ENCODE measurements at regions not wholly inside any gene's neighbourhood (a gene's known extent, or its start where the extent isn't known, plus 50 kb on each side); places are given as distances from the start of the nearest gene placed in this dataset.
"Not testable (repeated sequence)": the region's sequence is repeated elsewhere in the genome, so short reads cannot be mapped to it uniquely, and the experiment has no call there.

DNA sequence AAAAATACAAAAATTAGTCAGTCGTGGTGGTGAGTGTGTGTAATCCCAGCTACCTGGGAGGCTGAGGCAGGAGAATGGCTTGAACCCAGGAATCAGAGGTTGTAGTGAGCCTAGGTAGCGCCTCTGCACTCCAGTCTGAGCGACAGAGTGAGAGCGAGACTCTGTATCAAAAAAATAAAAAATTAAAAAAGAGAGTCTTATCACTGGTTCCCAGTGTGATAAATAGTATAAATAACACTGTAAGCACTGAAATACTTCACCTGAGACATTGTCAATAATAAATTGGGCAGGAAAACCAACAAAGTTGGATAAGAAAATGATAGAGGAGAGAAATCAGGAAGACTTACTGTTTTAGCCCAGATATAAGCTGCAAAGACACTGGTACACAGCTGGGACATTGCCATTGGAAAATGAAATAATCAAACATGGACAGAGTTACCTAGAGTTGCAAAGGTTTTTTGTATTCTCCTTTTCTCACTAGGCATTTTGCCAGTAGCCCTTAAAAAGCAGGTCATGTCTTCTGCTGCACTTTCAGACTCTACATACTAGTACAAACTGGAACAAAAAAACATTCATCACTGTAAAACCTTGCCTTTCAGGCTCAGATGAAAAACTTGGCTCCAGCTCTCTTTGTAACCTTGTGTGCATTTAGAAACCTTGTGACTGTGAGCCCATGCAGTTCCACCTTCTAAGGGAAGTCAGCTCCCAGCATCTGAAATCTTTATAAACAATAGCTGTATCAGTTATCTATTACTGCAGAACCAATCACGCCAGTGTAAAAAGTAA, 55.0 kb upstream of the PPP1R2C start:
- 28 to 39% methylated on average over 5 of the region's 5 CpGs for WGBS, 2 donors
- no peak for DNase-seq
- H3K4me3 ChIP-seq: no peak overlapping the region
- TF ChIP-seq, protein P1, sequence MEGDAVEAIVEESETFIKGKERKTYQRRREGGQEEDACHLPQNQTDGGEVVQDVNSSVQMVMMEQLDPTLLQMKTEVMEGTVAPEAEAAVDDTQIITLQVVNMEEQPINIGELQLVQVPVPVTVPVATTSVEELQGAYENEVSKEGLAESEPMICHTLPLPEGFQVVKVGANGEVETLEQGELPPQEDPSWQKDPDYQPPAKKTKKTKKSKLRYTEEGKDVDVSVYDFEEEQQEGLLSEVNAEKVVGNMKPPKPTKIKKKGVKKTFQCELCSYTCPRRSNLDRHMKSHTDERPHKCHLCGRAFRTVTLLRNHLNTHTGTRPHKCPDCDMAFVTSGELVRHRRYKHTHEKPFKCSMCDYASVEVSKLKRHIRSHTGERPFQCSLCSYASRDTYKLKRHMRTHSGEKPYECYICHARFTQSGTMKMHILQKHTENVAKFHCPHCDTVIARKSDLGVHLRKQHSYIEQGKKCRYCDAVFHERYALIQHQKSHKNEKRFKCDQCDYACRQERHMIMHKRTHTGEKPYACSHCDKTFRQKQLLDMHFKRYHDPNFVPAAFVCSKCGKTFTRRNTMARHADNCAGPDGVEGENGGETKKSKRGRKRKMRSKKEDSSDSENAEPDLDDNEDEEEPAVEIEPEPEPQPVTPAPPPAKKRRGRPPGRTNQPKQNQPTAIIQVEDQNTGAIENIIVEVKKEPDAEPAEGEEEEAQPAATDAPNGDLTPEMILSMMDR (IDR thresholded peaks at IDR 0.05): no peak
- ATAC-seq: peak; percentile 55 to 84 (median 74)
- H3K27ac ChIP-seq: peak overlapping the region in 3 of 4 donors; percentile 4 to 52 (median 24)
- no peaks in the 10 kb centered on the region for H3K27me3 ChIP-seq
- peaks cover 0 to 3% (median 0%) of the 10 kb centered on the region in 3 donors for H3K4me1 ChIP-seq
- H3K36me3 ChIP-seq: no peaks in the 10 kb centered on the region
- peak; percentile 56 for FAIRE-seq
- intact Hi-C loops (cut with DNase I): no loop called here
- no peaks in the 10 kb centered on the region for H3K9me3 ChIP-seq

DNA sequence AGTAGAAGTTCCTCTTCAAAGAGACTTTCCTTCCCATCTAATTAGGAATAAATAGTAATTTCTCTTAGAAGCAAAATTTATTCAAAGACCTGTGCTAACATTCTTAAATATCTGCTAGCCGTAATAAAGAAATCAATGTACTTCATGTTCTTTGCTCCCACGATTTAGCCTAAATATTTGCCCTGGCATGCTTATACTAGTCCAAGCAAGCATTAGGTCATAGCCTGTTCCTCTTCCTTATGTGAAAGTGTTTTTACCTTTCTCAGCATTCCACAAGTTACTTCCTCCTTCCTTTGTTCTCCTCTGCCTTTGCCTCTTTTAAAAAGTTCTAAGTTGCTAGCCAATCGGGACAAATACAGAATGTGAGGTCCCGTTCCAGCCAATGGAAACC, 55.6 kb upstream of the PPP1R2C start:
- H3K4me3 ChIP-seq; H3K9me3 ChIP-seq; H3K27me3 ChIP-seq; FAIRE-seq; H3K36me3 ChIP-seq; H3K4me1 ChIP-seq; intact Hi-C loops (cut with DNase I); DNase-seq: not testable (repeated sequence)
- ATAC-seq: peak in 3 of 4 donors; percentile 35 to 53 (median 48)
- H3K27ac ChIP-seq: peak overlapping the region in 2 of 4 donors; percentile 2 to 24
- 38 to 40% methylated on average over 4 of the region's 4 CpGs for WGBS, 2 donors

DNA sequence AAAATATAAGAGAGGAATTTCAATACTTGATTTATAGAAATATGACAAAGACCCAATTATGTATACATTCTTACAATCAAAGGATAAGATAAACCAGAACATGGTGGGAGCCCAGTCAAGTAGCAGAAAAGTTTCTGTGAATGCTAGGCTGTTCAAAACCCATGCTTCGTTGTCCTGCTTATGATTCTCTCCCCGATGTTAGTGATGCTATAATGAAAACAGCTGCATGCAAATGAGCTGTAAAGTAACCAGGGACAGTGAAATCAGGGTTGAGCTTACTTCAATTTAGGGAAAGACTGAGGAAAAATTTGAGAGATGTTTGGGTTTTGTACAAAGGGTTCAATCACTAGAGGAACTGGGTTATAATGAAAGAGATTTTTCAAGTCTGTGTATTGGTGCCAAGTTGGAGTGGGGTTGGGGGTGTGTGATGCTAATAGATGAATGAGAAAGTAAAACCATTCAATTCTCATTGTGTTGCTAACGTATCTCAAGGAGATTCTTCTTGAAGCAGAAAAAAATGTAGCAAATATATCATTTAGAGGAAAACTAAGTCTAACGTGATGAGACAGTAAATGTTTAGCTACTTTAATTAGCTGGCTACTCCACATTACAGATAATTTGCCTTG, 59.3 kb upstream of the PPP1R2C start:
- ATAC-seq (no peak), FAIRE-seq (no peak), DNase-seq (no peak)
- Histone ChIP-seq H3K27me3 (no peaks in the 10 kb centered on the region), H3K9me3 (no peaks in the 10 kb centered on the region), H3K27ac (no peak overlapping the region), H3K36me3 (no peaks in the 10 kb centered on the region), H3K4me1 (peaks cover 0 to 3% (median 0%) of the 10 kb centered on the region in 3 donors), H3K4me3 (no peak overlapping the region)
- TF ChIP-seq, protein P1 (IDR thresholded peaks at IDR 0.05): no peak
- WGBS, 2 donors: 47 to 78% methylated on average over 4 of the region's 4 CpGs
- intact Hi-C loops (cut with DNase I): no loop called here

DNA sequence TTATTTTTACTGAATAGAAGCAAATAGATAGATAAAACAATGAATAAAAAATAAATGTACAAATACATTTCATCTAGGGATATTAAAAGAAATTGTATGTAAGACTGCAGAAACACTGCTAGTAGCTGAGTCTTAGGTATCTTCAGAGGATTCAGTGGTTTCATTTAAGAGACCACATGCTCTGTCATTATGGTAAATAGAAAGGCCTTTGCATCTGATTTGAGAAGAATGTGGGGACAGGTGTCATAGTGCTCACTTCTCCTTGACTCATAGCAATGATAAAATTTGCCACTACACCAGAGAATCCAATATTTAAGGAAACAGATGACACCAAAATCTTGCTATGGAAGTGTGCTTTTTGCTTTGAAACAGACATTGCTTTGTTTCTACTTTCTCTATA, 59.8 kb upstream of the PPP1R2C start:
- TF ChIP-seq, protein P1 (IDR thresholded peaks at IDR 0.05): no peak
- no peak for DNase-seq
- intact Hi-C loops (cut with DNase I): no loop called here
- H3K27me3 ChIP-seq: no peaks in the 10 kb centered on the region
- no peaks in the 10 kb centered on the region for H3K9me3 ChIP-seq
- H3K4me1 ChIP-seq: peaks cover 0 to 2% (median 0%) of the 10 kb centered on the region in 3 donors
- H3K4me3 ChIP-seq: no peak overlapping the region
- ATAC-seq: no peak
- H3K36me3 ChIP-seq: no peaks in the 10 kb centered on the region
- FAIRE-seq: no peak
- H3K27ac ChIP-seq: no peak overlapping the region

DNA sequence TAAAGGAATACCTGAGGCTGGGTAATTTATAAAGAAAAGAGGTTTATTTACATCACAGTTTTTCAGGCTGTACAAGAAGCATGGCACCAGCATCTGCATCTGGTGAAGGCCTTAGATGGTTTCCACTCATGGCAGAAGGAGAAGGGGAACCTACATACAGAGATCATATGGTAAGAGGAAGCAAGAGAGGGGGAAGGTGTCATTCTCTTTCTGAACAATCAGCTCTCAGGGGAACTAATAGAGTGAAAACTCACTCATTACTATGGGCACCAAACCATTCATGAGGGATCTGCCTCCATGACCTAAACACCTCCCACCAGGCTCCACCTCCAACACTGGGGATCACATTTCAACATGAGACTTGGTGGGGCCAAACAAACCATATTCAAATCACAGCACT, 61.7 kb upstream of the PPP1R2C start:
- intact Hi-C loops (cut with DNase I): no loop called here
- no peak overlapping the region for H3K4me3 ChIP-seq
- FAIRE-seq (no peak), ATAC-seq (no peak), DNase-seq (no peak)
- H3K27me3 ChIP-seq: peaks cover 0 to under 1% (median 0%) of the 10 kb centered on the region in 4 donors
- TF ChIP-seq, protein P1 (IDR thresholded peaks at IDR 0.05): no peak
- no peaks in the 10 kb centered on the region for H3K36me3 ChIP-seq
- no peaks in the 10 kb centered on the region for H3K9me3 ChIP-seq
- no peak overlapping the region for H3K27ac ChIP-seq
- no peaks in the 10 kb centered on the region for H3K4me1 ChIP-seq
